Cardiac fibroblast (primary cell): ENCODE measurements at regions not wholly inside any gene's neighbourhood (a gene's known extent, or its start where the extent isn't known, plus 50 kb on each side); places are given as distances from the start of the nearest gene placed in this dataset.

Experiments
- DNase-seq, 2 donors: peaks; one replicate each; pipeline versions ENCODE4 v3.0.0 to v3.0.0-alpha.2; 2010; ENCODE audit warnings: low read depth in 2 of 2
- H3K4me3 ChIP-seq, 2 donors: replicated peaks in 1 of 2; 1 replicate in 1 of 2; 2 replicates in 1 of 2; pipeline ENCODE4 v1.5.1; 2011; ENCODE audit warnings: low read depth in 2 of 2, low read length in 2 of 2, mild to moderate bottlenecking in 2 of 2, moderate library complexity in 1 of 2
- CTCF ChIP-seq: IDR thresholded peaks from one replicate; pipeline ENCODE4 v1.5.1; 2011; ENCODE audit warnings: low read depth, mild to moderate bottlenecking, low read length, inconsistent platforms

GRCh38 chr11:92330114-92330513 is 105.5 kb downstream of the FAT3 start:
- no peak for DNase-seq
- no peak for TF ChIP-seq CTCF
- H3K4me3 ChIP-seq: no peak overlapping the region

GRCh38 chr11:92332986-92333385 is 108.4 kb downstream of the FAT3 start:
- TF ChIP-seq CTCF: no peak
- H3K4me3 ChIP-seq: no peak overlapping the region
- peak; percentile 7 to 47 for DNase-seq

- peak; percentile 56 for TF ChIP-seq CTCF
Observed at GRCh38 chr11:92340839-92341238, 116.2 kb downstream of the FAT3 start.

GRCh38 chr11:92342034-92342720 is 117.6 kb downstream of the FAT3 start:
- H3K4me3 ChIP-seq: no peak overlapping the region
- TF ChIP-seq CTCF: no peak
- DNase-seq: no peak

More at GRCh38 chr11:92340839-92341238, 116.2 kb downstream of the FAT3 start:
- H3K4me3 ChIP-seq: no peak overlapping the region
- DNase-seq: peak; percentile 2 to 48

- TF ChIP-seq CTCF: no peak
- no peak overlapping the region for H3K4me3 ChIP-seq
- peak in 1 of 2 donors; percentile 1 for DNase-seq
Observed at GRCh38 chr11:92342886-92343285, 118.3 kb downstream of the FAT3 start.

GRCh38 chr11:92346220-92346619 is 121.6 kb downstream of the FAT3 start:
- no peak for DNase-seq
- H3K4me3 ChIP-seq: no peak overlapping the region
- TF ChIP-seq CTCF: no peak

- H3K4me3 ChIP-seq: no peak overlapping the region
- TF ChIP-seq CTCF: no peak
- no peak for DNase-seq
Observed at GRCh38 chr11:92347454-92347853, 122.8 kb downstream of the FAT3 start.
